Hematopoietic multipotent progenitor cell (in vitro differentiated cells): ENCODE measurements at regions not wholly inside any gene's neighbourhood (a gene's known extent, or its start where the extent isn't known, plus 50 kb on each side); places are given as distances from the start of the nearest gene placed in this dataset.
"Not testable (repeated sequence)": the region's sequence is repeated elsewhere in the genome, so short reads cannot be mapped to it uniquely, and the experiment has no call there.

Experiments used
- DNase-seq, 3 donors: peaks; one replicate each; pipeline ENCODE4 v3.0.0-alpha.2; 2011 to 2015; ENCODE audit warnings: low read depth in 2 of 3, low spot score in 2 of 3

DNA sequence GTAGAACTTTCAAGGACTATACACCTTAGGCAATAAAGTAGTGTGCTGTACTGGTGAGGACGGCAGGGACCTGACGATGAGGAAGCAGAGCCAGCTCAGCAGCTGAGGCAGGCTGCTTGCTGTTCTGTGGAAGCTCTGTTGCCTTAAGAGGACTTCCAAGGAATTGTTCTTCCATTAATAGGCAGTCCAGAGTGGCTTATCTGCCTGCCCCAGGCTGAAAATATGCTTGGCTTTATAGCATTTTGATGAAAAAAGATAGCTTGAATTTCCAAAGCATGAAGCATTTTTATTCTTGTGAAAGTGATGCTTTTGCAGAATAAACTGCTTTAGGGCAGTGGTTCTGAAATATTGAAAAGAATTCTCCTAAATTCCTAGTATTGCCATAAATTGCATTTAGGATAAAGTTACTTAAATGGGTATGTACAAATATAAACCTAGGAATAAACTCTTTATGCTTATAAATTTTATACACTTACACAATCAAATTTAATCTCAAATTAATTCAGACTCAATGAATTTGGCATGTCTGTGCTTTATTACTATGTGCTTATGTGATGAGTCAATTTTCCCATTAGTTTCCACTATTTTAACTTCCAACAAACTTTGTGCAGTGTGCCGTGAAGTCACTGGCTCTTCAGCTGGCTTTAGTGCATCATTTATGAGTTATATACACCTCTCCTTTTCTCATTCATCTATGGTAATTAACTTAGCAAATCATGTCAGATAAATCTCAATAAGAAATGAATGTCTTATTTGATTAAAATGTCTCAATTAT is 231.0 kb upstream of the RASGRP1 start:
- no peak for DNase-seq

DNA sequence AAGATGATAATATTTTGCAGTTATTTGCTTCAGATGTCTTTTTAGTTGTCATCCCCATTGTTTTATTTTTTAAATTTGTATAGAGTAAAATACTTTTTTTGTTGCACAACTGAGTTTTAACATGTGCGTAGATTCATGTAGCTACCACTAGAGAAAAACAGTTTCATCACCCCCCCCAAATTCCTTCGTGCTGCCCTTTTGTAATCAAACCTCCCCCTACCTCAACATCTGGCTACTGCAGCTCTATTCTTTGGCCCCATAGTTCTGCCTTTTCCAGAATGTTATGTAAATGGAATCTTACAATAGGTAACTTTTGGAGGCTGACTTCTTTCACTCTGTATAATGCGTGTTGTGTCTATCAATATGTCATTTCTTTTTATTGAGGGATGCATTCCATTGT is 232.0 kb upstream of the RASGRP1 start:
- DNase-seq: no peak

DNA sequence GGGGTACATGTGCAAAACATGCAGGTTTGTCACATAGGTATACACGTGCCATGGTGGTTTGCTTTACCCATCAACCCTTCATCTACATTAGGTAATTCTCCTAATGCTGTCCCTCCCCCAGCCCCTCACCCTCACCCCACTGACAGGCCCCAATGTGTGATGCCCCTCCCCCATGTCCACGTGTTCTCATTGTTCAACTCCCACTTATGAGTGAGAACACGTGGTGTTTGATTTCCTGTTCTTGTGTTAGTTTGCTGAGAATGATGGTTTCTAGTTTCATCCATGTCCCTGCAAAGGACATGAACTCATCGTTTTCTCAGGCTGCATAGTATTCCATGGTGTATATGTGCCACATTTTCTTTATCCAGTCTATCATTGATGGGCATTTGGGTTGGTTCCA is 232.9 kb upstream of the RASGRP1 start:
- not testable (repeated sequence) for DNase-seq

DNA sequence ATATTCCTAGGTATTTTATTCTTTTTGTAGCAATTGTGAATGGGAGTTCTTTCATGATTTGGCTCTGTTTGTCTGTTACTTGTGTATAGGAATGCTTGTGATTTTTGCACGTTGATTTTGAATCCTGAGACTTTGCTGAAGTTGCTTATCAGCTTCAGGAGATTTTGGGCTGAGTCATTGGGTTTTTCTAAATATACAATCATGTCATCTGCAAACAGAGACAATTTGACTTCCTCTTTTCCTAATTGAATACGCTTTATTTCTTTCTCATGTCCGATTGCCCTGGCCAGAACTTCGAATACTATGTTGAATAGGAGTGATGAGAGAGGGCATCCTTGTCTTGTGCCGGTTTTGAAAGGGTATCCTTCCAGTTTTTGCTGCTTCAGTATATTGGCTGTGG is 234.6 kb upstream of the RASGRP1 start:
- DNase-seq: peak in 1 of 3 donors; percentile 13

DNA sequence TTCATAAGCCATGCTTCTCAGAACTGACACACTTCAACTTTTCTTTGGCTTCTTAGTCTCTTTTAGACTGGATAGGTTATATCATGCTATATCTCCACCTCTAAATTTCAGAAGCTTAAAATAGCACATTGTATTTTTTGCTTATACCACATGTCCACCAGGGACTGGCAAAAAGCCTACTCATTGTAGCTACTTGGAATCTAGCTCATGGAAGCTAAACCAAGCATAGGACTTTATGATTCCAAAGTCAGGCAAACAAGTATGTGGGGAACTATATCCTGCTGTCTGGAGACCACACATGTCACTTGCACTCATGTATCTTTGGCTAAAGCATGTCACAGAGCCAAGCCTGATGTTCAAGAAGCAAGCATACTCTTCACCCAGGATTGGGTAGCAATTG is 245.0 kb upstream of the RASGRP1 start:
- DNase-seq: no peak

DNA sequence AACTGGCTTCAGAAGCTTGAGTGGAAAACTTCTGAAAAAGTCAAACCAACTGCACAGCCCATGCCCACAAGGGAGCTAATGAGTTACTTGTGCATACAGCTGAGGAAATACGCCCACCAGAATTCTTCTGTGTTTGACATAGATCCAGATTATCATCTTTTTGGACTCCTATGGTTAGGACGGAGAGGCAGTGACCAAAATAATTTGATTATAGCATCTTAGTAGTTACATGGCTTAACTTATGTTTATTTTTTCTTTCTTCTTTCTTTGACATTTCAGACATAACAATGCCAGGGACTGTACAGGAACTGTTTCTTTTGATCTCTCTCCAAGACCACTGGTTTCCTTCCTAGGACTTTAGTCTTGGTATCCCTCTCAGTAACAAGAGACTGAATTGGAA is 246.1 kb upstream of the RASGRP1 start:
- DNase-seq: no peak

DNA sequence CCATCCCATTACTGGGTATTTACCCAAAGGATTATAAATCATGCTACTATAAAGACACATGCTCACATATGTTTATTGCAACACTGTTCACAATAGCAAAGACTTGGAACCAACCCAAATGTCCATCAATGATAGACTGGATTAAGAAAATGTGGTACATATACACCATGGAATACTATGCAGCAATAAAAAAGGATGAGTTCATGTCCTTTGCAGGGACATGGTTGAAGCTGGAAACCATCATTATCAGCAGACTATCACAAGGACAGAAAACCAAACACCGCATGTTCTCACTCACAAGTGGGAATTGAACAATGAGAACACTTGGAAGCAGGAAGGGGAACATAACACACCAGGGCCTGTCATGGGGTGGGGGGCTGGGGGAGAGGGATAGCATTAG is 249.6 kb upstream of the RASGRP1 start:
- DNase-seq: not testable (repeated sequence)

DNA sequence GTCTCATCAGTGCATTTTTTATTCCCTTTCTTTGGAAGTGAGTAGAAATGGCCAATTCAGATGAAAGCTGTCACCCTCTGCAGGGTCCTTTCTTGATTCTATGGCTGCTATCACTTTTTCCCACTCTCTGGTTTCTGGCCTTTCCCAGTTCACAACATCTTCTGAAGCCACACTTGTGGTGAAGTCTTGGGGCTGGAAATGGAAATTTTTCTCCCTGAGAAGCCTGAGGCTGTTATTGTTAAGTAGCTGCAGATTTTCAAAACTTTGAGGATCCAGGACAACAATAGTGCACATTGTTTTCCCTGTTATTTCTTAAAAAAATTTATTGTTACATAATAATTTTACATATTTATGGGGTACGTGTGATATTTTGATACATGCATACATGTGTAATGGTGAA is 250.3 kb upstream of the RASGRP1 start:
- DNase-seq: no peak

DNA sequence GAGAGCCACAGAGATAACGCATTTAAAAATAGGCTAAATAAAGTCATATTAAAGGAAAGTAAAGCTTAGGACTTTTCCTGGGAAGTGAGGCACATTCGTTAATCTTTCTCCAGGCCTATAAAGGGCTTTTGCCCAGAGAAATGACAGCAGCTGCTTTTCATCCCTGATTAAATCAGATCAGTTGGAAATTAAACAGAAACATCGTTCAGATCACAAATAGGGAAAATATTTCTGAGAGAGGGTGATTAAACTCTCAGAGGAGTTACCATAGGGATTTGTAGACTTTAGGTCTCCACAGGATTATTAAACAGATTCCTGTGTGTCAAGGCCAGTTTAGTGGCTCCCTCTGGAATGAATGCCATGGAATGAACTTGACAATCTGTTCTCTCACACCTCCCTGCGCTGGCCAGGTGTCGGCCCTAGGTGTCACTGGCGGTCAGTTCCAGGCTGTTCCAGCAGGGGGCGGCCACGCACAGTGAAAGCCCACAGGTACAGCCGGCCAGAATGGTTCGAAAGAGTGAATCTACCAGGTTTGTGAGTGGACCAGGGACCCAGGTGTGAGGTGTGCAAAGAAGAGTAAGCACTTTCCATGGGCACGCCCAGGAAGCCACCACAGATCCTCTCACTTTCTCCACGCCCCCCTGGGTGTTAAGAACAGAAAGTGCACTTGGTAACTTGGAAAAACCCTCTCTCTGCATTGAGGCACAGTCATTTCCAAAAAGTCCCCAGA is 253.0 kb upstream of the RASGRP1 start:
- peak; percentile 39 to 79 (median 61) for DNase-seq

DNA sequence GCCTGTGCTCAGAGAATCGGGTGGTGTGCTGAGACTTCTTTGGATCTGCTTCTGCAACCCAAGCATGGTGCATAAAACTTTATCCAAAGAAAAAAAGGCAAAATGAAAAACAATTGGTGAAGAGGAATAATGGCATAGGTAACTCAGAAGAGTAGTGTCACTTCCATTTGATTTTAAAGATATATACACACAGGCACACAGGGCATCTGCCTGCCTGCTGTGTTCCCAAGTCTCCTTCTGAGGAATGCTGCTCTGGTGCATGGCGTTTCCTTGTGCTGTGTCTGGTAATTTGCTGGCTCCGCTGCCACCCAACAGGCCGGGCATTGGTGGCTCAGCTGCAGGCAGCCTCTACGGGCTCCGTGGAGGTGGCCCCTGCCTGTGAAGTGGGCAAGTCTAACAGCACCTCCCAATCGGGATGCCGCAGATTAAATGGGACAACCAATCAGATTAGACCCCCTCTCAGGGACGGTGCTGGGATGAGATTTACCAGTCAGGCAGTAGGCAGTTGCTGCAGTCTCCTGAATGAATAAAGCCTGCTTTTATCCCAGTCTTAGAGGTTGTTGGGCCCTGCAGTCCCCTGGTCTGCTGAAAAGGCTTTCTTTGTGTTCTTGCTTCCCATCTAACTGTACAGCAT is 253.7 kb upstream of the RASGRP1 start:
- DNase-seq: no peak

DNA sequence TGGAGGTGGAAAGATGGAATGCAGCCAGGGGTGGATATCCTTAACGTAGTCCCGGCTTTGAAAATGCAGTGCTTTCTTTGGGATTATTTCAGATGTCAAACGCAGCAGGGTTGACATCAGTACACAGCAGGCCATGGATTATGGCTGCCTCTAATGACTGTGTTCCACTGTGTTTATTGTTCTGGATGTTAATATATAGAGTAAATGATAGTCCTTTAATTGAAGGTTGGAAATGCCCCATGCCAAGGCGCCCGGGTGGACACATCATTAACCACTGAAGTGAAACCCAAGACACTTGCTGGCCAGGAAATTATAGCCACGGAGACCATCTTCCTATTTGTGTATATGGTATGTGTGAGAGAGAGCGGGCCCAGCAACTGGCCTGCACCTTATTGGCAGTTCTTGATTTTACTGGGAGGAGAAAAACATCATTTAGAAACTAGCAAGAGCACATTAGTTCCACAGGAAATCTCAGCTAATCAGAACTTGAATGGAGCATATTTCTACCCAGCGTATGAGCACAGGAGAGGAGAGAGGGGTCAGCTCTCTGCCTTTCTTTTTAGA is 254.9 kb upstream of the RASGRP1 start:
- DNase-seq: no peak

DNA sequence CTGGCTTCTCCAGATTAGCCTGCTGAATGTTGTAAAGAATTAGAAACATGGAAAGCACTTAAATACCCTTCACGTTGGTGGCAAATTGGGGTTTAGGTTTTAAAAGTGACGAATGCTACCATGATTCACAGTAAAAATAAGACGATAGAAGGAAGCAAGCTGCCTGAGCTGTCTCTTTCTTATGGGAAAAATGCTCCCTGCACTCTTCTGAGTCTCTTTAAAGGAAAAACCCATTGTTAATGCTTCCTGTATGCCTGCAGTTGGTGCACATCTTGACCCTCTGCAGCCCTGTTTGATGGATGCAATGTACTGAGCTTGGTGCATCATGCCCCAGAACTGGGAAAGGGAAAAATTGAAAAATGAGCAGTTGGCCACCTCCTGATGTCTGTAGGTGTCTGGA is 258.6 kb upstream of the RASGRP1 start:
- DNase-seq: no peak

DNA sequence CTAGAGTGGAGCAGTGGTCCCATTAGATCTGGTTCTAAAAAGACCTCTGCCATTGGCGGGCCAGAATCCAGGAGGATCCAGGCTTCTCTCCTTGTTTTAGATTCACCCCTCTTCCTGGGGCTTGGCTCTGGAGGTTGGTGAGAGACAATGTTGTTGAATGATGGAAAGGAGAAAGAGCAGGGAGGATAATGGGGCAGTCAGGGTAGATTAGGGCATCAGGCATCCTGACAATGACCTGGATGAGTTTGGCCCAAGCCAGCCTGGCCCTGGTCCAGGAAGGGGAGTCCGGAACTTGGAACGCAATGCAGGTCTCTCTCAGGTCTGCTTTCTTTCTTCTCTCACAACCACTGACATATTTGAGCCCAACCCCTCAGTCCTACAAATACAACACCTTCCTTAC is 260.1 kb upstream of the RASGRP1 start:
- DNase-seq: no peak

DNA sequence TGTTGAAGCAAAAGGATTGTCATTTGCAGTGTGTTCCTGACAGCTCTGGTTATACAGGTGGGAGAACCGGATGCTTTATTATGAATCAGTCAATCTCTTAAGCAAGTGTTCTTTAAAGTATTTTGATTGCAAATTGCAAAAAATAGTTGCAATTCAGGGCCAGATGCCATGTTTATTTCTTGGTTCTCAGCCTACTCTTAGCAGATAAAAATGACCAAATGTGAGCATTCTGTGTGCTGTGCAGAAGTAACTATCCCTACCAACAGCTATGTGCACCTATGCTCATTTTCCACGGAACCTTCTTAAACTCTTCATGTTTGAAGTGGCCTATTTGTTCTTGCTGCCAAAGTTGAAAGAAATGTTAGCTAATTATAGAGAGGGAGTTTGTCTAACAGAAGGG is 262.3 kb upstream of the RASGRP1 start:
- DNase-seq: no peak

DNA sequence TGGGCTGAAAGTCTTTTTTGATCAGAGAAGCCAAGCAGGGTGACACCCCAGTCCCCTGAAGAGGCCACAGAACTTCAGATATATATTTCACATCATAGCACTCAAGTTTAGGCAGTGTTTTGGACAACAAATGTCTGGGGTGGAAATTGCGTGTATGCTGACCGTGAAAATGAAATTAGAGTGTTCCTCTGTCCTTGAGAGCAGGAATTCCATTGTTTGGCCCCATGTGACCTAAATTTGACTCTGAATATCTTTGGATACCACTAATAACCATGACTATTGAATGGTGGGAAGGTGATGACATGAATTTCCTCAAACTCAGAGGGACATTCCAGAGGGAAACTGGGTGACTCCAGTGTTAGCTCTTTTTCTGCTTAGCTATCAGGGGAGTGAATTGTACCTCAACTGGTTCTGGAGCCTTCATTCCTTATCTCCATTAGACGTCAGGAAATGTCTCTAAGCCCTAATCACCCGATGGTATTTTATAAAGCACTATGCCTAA is 263.5 kb upstream of the RASGRP1 start:
- DNase-seq: no peak

DNA sequence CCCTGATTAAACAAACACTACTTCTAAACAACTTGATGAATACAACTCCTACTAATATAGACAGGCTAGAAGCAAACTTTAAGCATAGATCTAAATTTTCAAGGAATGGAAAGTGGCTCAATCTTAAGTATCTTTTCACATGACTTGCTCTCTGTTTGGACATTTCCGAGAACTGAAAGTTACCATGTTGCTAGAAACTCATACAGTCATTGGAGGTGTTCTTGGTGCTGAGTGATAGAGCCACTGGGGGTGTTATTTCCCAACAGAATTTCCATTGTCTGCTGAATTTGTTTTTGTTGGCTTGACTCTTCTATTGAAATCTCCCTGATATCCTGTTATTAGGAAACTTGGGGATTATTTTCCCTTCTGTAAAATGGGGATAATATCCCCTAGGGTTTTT is 264.5 kb upstream of the RASGRP1 start:
- no peak for DNase-seq

DNA sequence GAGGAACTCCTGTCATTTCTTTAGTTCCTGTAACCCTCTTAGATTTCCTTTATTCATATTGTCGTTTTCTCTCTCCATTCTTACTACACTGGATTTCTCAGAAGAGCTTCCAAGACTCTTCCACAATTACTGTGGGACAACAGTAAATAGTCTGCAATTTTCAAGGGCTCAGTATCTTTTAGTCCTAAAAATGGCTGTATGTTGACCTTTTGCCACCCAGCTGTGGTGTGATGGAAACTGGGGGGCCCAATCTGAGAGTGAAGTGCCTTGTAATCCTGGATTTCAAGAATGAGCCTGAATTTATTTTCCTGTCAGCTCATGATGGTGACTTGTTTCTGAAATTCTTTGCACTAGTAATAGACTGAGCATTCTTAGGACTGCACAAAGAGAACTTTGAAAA is 277.6 kb upstream of the RASGRP1 start:
- no peak for DNase-seq

DNA sequence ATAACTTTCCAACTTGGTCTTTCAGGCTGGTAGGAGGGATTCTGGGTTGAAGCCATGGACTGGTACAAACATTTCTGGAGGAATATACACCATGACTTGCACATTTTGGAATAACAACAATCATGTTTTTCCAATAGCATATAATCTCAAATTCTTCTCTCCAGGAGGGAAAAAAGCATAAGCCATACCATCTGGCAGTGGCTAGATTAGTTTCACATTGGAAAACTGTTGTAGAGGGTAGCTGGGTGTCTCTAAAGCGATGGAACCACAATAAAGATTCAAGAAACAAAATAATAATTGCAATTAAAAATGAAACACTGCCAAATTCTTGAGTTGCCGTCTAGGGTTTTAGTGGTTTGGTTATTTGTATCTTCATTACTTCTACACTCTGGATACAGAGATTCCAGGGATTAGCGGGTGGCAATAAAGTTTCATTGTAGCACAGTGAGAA is 278.5 kb upstream of the RASGRP1 start:
- DNase-seq: no peak

DNA sequence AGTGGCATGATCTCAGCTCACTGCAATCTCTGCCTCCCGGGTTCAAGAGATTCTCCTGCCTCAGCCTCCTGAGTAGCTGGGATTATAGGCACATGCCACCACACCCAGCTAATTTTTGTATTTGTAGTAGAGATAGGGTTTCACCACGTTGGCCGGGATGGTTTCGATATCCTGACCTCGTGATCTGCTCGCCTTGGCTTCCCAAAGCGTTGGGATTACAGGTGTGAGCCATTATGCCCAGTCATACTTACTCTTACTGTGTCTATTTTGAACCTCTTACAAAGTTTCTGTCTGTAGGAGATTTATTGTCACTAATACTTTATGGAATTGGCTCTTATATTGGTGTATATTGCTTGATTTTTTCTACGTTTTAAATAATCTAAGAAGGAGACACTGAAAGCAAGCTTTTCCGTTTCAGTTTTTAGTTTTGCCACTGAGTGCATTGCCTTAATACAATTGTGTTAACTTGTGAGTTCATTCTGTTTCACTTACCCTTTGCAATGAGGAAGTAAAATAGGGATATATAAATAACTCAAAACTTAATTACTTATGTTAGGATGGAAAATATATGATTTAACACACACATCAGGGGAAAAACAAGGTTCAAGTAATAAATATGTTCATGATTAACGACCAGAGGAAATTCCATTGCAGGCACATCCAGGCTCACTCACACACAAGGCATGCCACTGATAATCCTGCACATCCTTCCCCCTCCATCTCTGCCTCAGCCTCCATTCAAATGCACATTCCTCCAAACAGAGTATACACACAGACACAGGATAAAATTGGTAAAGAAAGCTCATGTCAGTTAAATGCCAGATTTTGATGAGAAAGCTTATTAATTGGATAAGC is 279.3 kb upstream of the RASGRP1 start:
- DNase-seq: peak in 1 of 3 donors; percentile 9

DNA sequence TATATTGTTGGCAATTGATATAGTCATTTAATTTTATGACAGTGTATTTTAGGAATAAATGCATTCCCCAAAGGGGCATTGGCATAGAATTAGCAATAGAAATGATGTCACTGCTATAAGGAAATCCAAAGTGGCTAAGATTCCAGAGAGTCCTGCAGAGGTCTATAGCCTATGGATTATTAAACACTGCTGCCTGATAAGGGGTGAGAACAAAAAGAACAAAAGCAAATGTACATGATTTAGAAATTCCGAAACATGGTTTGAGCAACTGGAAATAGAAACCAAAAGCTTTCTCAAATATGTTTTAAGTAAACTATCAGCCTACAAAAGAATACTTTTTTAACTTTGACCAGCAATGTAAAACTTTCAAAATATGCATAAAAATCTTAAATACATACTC is 280.1 kb upstream of the RASGRP1 start:
- no peak for DNase-seq
